Hepatocyte (in vitro differentiated cells): ENCODE measurements at regions not wholly inside any gene's neighbourhood (a gene's known extent, or its start where the extent isn't known, plus 50 kb on each side); places are given as distances from the start of the nearest gene placed in this dataset.
A peak's percentile ranks its signal among the peaks of the same experiment; 100 is the strongest.

Experiments
- DNase-seq: peaks from one replicate; pipeline ENCODE4 v3.0.0-alpha.2; 2016; ENCODE audit warnings: low spot score
- H2AFZ ChIP-seq: fragments of 200-600 bp; sonication (generic); 2 replicates; pipeline ENCODE4 v1.6.0; 2016; ENCODE audit warnings: antibody characterized with exemption, mild to moderate bottlenecking
- H3K27ac ChIP-seq: fragments of 200-600 bp; sonication (generic); 2 replicates; pipeline ENCODE4 v1.5.1; 2016; ENCODE audit warnings: mild to moderate bottlenecking
- H3K27me3 ChIP-seq: fragments of 200-600 bp; sonication (generic); 2 replicates; pipeline ENCODE4 v1.6.1; 2016
- H3K36me3 ChIP-seq: fragments of 200-600 bp; sonication (generic); replicated peaks from 2 replicates; pipeline ENCODE4 v1.5.1; 2016; ENCODE audit warnings: low read depth; ENCODE audit not compliant: insufficient read depth
- H3K4me1 ChIP-seq: fragments of 200-600 bp; sonication (generic); 2 replicates; pipeline ENCODE4 v1.5.1; 2016; ENCODE audit warnings: mild to moderate bottlenecking, moderate library complexity; ENCODE audit not compliant: insufficient read depth
- H3K4me2 ChIP-seq: fragments of 200-600 bp; sonication (generic); 2 replicates; pipeline ENCODE4 v1.6.0; 2016
- H3K4me3 ChIP-seq: fragments of 200-600 bp; sonication (generic); 2 replicates; pipeline ENCODE4 v1.5.1; 2016; ENCODE audit warnings: mild to moderate bottlenecking
- H3K79me2 ChIP-seq: fragments of 200-600 bp; sonication (generic); 2 replicates; pipeline ENCODE4 v1.6.0; 2017; ENCODE audit warnings: mild to moderate bottlenecking
- H3K9me2 ChIP-seq: fragments of 200-600 bp; sonication (generic); replicated peaks from 2 replicates; pipeline ENCODE4 v1.6.0; 2017; ENCODE audit warnings: mild to moderate bottlenecking; ENCODE audit not compliant: insufficient read depth
- H3K9me3 ChIP-seq: fragments of 200-600 bp; sonication (generic); 2 replicates; pipeline ENCODE4 v1.5.1; 2016; ENCODE audit warnings: low read depth, mild to moderate bottlenecking
- H4K20me1 ChIP-seq: fragments of 200-600 bp; sonication (generic); 2 replicates; pipeline ENCODE4 v1.6.0; 2016; ENCODE audit warnings: mild to moderate bottlenecking; ENCODE audit not compliant: insufficient read depth, poor library complexity, severe bottlenecking
- EZH2 ChIP-seq: fragments of 200-600 bp; sonication (generic); IDR thresholded peaks from 2 replicates; pipeline ENCODE4 v1.6.1; 2016; ENCODE audit warnings: antibody characterized with exemption, mild to moderate bottlenecking, borderline replicate concordance
- EZH2phosphoT487 ChIP-seq: fragments of 200-600 bp; sonication (generic); IDR thresholded peaks from one replicate; pipeline ENCODE4 v1.6.1; 2018; ENCODE audit warnings: antibody characterized with exemption, mild to moderate bottlenecking, low read depth, moderate library complexity; ENCODE audit not compliant: unreplicated experiment, severe bottlenecking
- WGBS: methylation state at CpG from one replicate; pipeline ENCODE4 v1.1.6; 2016; ENCODE audit warnings: low lambda C conversion rate; ENCODE audit errors: missing lambda C conversion rate; 5-methylcytosine and 5-hydroxymethylcytosine counted together
- TF ChIP-seq, protein P1 (sequence below): fragments of 200-600 bp; sonication (generic); IDR thresholded peaks from 2 replicates; pipeline ENCODE4 v1.5.1; 2016; ENCODE audit warnings: antibody characterized with exemption, mild to moderate bottlenecking; ENCODE audit not compliant: poor library complexity

- TF ChIP-seq EZH2 (no peak), EZH2phosphoT487 (no peak)
- TF ChIP-seq, protein P1, sequence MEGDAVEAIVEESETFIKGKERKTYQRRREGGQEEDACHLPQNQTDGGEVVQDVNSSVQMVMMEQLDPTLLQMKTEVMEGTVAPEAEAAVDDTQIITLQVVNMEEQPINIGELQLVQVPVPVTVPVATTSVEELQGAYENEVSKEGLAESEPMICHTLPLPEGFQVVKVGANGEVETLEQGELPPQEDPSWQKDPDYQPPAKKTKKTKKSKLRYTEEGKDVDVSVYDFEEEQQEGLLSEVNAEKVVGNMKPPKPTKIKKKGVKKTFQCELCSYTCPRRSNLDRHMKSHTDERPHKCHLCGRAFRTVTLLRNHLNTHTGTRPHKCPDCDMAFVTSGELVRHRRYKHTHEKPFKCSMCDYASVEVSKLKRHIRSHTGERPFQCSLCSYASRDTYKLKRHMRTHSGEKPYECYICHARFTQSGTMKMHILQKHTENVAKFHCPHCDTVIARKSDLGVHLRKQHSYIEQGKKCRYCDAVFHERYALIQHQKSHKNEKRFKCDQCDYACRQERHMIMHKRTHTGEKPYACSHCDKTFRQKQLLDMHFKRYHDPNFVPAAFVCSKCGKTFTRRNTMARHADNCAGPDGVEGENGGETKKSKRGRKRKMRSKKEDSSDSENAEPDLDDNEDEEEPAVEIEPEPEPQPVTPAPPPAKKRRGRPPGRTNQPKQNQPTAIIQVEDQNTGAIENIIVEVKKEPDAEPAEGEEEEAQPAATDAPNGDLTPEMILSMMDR = no peak
Observed at GRCh38 chr17:54536306-54536705, 364.3 kb upstream of the TOM1L1 start.

DNA sequence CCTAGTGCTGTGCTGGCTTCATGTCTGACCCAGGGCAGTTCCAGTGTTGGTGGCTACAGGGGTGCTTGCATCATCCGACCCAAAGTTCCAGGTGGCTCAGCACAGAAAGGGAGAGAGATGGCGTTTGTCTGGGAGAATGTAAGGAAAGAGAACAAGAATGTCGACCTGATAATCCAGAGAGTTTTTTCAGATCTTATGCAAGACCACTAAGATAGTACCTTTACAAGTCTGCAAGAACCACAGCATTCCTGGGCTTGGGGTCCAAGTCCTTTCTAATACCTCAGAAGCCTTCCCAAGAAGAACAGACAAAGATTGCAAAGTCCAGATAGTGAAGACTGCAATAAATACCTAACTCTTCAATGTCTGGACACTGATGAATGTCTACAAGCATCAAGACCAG is 363.0 kb upstream of the TOM1L1 start:
- no peaks in the 10 kb centered on the region for H3K4me1 ChIP-seq
- H3K79me2 ChIP-seq = no peaks in the 10 kb centered on the region
- no peaks in the 10 kb centered on the region for H3K9me3 ChIP-seq
- H3K36me3 ChIP-seq = no peaks in the 10 kb centered on the region
- no peaks in the 10 kb centered on the region for H3K27me3 ChIP-seq
- WGBS = 69% methylated on average over 3 of the region's 3 CpGs
- peak; percentile 22 for DNase-seq
- H4K20me1 ChIP-seq = no peaks in the 10 kb centered on the region
- no peak overlapping the region for H3K27ac ChIP-seq
- no peak overlapping the region for H3K4me2 ChIP-seq
- H3K4me3 ChIP-seq = no peak overlapping the region
- no peak for TF ChIP-seq EZH2
- TF ChIP-seq EZH2phosphoT487 = no peak
- H3K9me2 ChIP-seq = no peaks in the 10 kb centered on the region
- H2AFZ ChIP-seq = no peak overlapping the region

More at GRCh38 chr17:54536306-54536705, 364.3 kb upstream of the TOM1L1 start:
- no peaks in the 10 kb centered on the region for H3K27me3 ChIP-seq
- no peak overlapping the region for H3K4me2 ChIP-seq
- no peaks in the 10 kb centered on the region for H3K9me2 ChIP-seq
- H3K36me3 ChIP-seq = no peaks in the 10 kb centered on the region
- no peak overlapping the region for H3K4me3 ChIP-seq
- DNase-seq = no peak
- WGBS = 91% methylated on average over 4 of the region's 4 CpGs
- no peak overlapping the region for H2AFZ ChIP-seq
- H3K79me2 ChIP-seq = no peaks in the 10 kb centered on the region
- no peaks in the 10 kb centered on the region for H4K20me1 ChIP-seq
- H3K9me3 ChIP-seq = no peaks in the 10 kb centered on the region
- H3K27ac ChIP-seq = no peak overlapping the region
- H3K4me1 ChIP-seq = no peaks in the 10 kb centered on the region

DNA sequence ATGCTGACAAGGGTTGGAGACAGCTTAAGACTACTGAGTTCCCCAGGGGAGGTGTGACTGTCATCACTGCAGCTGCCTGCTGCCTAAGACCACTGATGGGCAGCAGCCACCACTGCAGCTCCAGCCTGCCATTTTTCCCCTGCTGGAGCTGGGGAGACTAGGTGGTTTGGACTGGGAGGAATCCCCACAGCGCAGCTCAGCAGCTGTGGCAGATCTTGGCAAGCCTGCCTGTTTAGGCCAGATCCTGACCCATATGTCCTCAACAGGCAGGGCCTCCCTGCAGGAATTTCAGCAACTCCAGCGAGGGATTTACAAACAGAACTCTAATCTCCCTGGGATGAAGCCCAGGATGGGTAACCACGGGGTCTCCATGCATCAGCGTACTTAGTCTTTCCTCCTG is 356.4 kb upstream of the TOM1L1 start:
- WGBS = 60% methylated on average over 4 of the region's 4 CpGs
- H3K27me3 ChIP-seq = no peaks in the 10 kb centered on the region
- TF ChIP-seq EZH2phosphoT487 (no peak), EZH2 (no peak)
- TF ChIP-seq, protein P1 = peak; percentile 7
- H4K20me1 ChIP-seq = no peaks in the 10 kb centered on the region
- no peak overlapping the region for H2AFZ ChIP-seq
- no peak overlapping the region for H3K4me3 ChIP-seq
- no peaks in the 10 kb centered on the region for H3K79me2 ChIP-seq
- H3K36me3 ChIP-seq = no peaks in the 10 kb centered on the region
- no peaks in the 10 kb centered on the region for H3K9me2 ChIP-seq
- no peak overlapping the region for H3K4me2 ChIP-seq
- no peak overlapping the region for H3K27ac ChIP-seq
- no peaks in the 10 kb centered on the region for H3K9me3 ChIP-seq
- peak; percentile 32 for DNase-seq
- no peaks in the 10 kb centered on the region for H3K4me1 ChIP-seq

DNA sequence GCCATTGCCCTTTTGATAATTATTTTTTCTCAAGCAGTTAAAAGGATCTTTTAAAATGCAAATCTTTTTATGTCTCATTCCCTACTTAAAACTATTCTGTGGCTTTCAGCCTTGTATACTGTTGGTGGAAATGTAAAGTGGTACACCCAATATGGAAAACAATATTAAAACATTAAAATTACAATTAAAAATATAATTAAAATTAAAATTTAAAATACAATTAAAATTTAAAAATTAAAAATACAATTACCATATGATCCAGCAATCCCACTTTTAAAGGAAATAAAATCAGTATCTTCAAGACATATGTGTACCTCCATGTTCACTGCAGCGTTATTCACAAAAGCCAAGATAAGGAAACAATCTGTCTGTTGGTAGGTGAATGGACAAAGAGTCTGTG is 340.8 kb upstream of the TOM1L1 start:
- no peak for DNase-seq
- Histone ChIP-seq H3K4me1 (no peaks in the 10 kb centered on the region), H3K9me2 (no peaks in the 10 kb centered on the region), H3K9me3 (no peaks in the 10 kb centered on the region), H3K4me3 (no peak overlapping the region), H2AFZ (no peak overlapping the region), H3K27ac (no peak overlapping the region), H3K36me3 (no peaks in the 10 kb centered on the region), H3K79me2 (no peaks in the 10 kb centered on the region), H4K20me1 (no peaks in the 10 kb centered on the region), H3K27me3 (no peaks in the 10 kb centered on the region), H3K4me2 (no peak overlapping the region)
- WGBS = 96% methylated on average over 1 of the region's 1 CpG
- TF ChIP-seq EZH2 (no peak), EZH2phosphoT487 (no peak)
- TF ChIP-seq, protein P1 = no peak
